IMR-90 (cell line): ENCODE measurements at regions not wholly inside any gene's neighbourhood (a gene's known extent, or its start where the extent isn't known, plus 50 kb on each side); places are given as distances from the start of the nearest gene placed in this dataset.

ENCODE experiments used
- ATAC-seq: fragments of 200-7000 bp; cut with Tn5 transposase; 2 replicates; pipeline ENCODE4 v1.9.1; 2020; ENCODE audit warnings: low read depth, mild to moderate bottlenecking, moderate library complexity
- BruUV-seq: library from RNA; stranded (reverse); fragments of 400-500 nt; replicated peaks from 2 replicates; lab custom pipeline; 2021; lab: Mats Ljungman, UMichigan
- CTCF ChIA-PET: fragments of 300-600 bp; formaldehyde crosslinking; extraction: SDS; loops from one replicate; lab custom pipeline; 2021; ENCODE audit warnings: antibody characterized with exemption; lab: Yijun Ruan, JAX
- POLR2A ChIA-PET: fragments of 300-600 bp; sonication (Branson Sonifier 250); formaldehyde crosslinking; loops from one replicate; lab custom pipeline; 2022; ENCODE audit warnings: antibody characterized with exemption; ENCODE audit not compliant: unreplicated experiment; lab: Charles Lee
- DNase-seq: peaks from one replicate; pipeline ENCODE4 v3.0.0; 2013
- H2AFZ ChIP-seq: replicated peaks from 2 replicates; pipeline ENCODE3; 2013; ENCODE audit warnings: low read length, mild to moderate bottlenecking; ENCODE audit not compliant: poor library complexity
- H2AK5ac ChIP-seq: 2 replicates; pipeline ENCODE4 v1.6.1; 2013; ENCODE audit warnings: low read depth, low read length, inconsistent platforms
- H2AK9ac ChIP-seq: replicated peaks from 2 replicates; pipeline ENCODE3; 2013; ENCODE audit warnings: mild to moderate bottlenecking, low read depth, low read length, moderate library complexity; ENCODE audit not compliant: poor library complexity
- H2BK120ac ChIP-seq: 2 replicates; pipeline ENCODE4 v1.6.1; 2013; ENCODE audit warnings: low read depth, low read length, inconsistent platforms
- H2BK15ac ChIP-seq: 3 replicates; pipeline ENCODE4 v1.6.1; 2013; ENCODE audit warnings: low read depth, low read length, inconsistent platforms
- H2BK20ac ChIP-seq: 2 replicates; pipeline ENCODE4 v1.6.1; 2013; ENCODE audit warnings: low read depth, mild to moderate bottlenecking, inconsistent platforms, low read length, moderate library complexity
- H2BK5ac ChIP-seq: 2 replicates; pipeline ENCODE4 v1.6.1; 2013; ENCODE audit warnings: mild to moderate bottlenecking, low read depth, low read length, inconsistent platforms; ENCODE audit not compliant: poor library complexity, severe bottlenecking
- H3K14ac ChIP-seq: replicated peaks from 2 replicates; pipeline ENCODE4 v1.6.1; 2013; ENCODE audit warnings: low read depth, low read length, inconsistent platforms
- H3K18ac ChIP-seq: 2 replicates; pipeline ENCODE4 v1.6.1; 2013; ENCODE audit warnings: low read depth, low read length, control low read depth
- H3K23ac ChIP-seq: 2 replicates; pipeline ENCODE4 v1.6.1; 2013; ENCODE audit warnings: low read depth, low read length, inconsistent platforms
- H3K27ac ChIP-seq: 2 replicates; pipeline ENCODE4 v1.5.1; 2013; ENCODE audit warnings: mild to moderate bottlenecking, control low read depth, low read length; ENCODE audit not compliant: insufficient read depth
- H3K27me3 ChIP-seq: 2 replicates; pipeline ENCODE4 v1.6.1; 2013; ENCODE audit warnings: low read length; ENCODE audit not compliant: control insufficient read depth, insufficient read depth
- H3K36me3 ChIP-seq: 2 replicates; pipeline ENCODE4 v1.6.1; 2013; ENCODE audit warnings: low read length, mixed read lengths; ENCODE audit not compliant: control insufficient read depth, insufficient read depth
- H3K4ac ChIP-seq: 2 replicates; pipeline ENCODE4 v1.6.1; 2013; ENCODE audit warnings: low read depth, low read length, inconsistent platforms
- H3K4me1 ChIP-seq: 2 replicates; pipeline ENCODE4 v1.6.1; 2013; ENCODE audit warnings: low read length, mixed read lengths; ENCODE audit not compliant: control insufficient read depth, insufficient read depth
- H3K4me2 ChIP-seq: 2 replicates; pipeline ENCODE4 v1.6.1; 2013; ENCODE audit warnings: low read depth, mild to moderate bottlenecking, control low read depth, low read length, moderate library complexity
- H3K4me3 ChIP-seq: 2 replicates; pipeline ENCODE4 v1.5.1; 2013; ENCODE audit warnings: low read depth, mild to moderate bottlenecking, control low read depth, low read length, moderate library complexity; ENCODE audit not compliant: insufficient read depth
- H3K56ac ChIP-seq: 2 replicates; pipeline ENCODE4 v1.6.1; 2013; ENCODE audit warnings: low read length, inconsistent platforms; ENCODE audit not compliant: insufficient read depth; ENCODE audit errors: extremely low read depth
- H3K79me1 ChIP-seq, 2 experiments: 2 replicates each; pipeline ENCODE4 v1.6.1; 2013; ENCODE audit warnings: low read length in 2 of 2, inconsistent platforms in 1 of 2, low read depth in 1 of 2
- H3K9ac ChIP-seq: 2 replicates; pipeline ENCODE4 v1.6.1; 2013; ENCODE audit warnings: low read depth, low read length, control low read depth
- H3K9me1 ChIP-seq: 2 replicates; pipeline ENCODE4 v1.6.1; 2013; ENCODE audit warnings: low read length, inconsistent platforms; ENCODE audit not compliant: insufficient read depth
- H3K9me3 ChIP-seq: 2 replicates; pipeline ENCODE4 v1.6.1; 2013; ENCODE audit warnings: low read length; ENCODE audit not compliant: control insufficient read depth, insufficient read depth
- H4K20me1 ChIP-seq: 2 replicates; pipeline ENCODE4 v1.6.1; 2013; ENCODE audit warnings: low read length, inconsistent platforms; ENCODE audit not compliant: insufficient read depth
- H4K5ac ChIP-seq: 2 replicates; pipeline ENCODE4 v1.6.1; 2013; ENCODE audit warnings: mild to moderate bottlenecking, low read depth, low read length, control low read depth
- H4K8ac ChIP-seq, 2 experiments: 2 replicates each; pipeline ENCODE4 v1.6.1; 2013; ENCODE audit warnings: low read depth in 2 of 2, low read length in 2 of 2, control low read depth in 1 of 2, inconsistent platforms in 1 of 2
- H4K91ac ChIP-seq: 2 replicates; pipeline ENCODE4 v1.6.1; 2013; ENCODE audit warnings: low read depth, low read length, inconsistent platforms; ENCODE audit not compliant: insufficient read depth
- BHLHE40 ChIP-seq: fragments of 150-350 bp; IDR thresholded peaks from 2 replicates; pipeline ENCODE4 v1.6.1; 2016; ENCODE audit warnings: mild to moderate bottlenecking, low read depth, low read length
- CEBPB ChIP-seq: IDR thresholded peaks from 2 replicates; pipeline ENCODE4 v1.6.1; 2012; ENCODE audit warnings: low read depth, low read length, improper control_type of control experiment
- CHD1 ChIP-seq: IDR thresholded peaks from 2 replicates; pipeline ENCODE4 v1.6.1; 2012; ENCODE audit warnings: low read depth, low read length, improper control_type of control experiment
- CTCF ChIP-seq: conservative IDR thresholded peaks from 2 replicates; pipeline ENCODE4 v1.5.1; 2012; ENCODE audit warnings: mild to moderate bottlenecking, low read depth, low read length, improper control_type of control experiment
- ELK1 ChIP-seq: fragments of 150-350 bp; IDR thresholded peaks from 2 replicates; pipeline ENCODE4 v1.6.1; 2016; ENCODE audit warnings: low read depth, mild to moderate bottlenecking, low read length, moderate library complexity, borderline replicate concordance
- FOS ChIP-seq: fragments of 150-350 bp; IDR thresholded peaks from 2 replicates; pipeline ENCODE4 v1.6.1; 2016; ENCODE audit warnings: low read depth, low read length
- MAZ ChIP-seq: IDR thresholded peaks from 2 replicates; pipeline ENCODE4 v1.6.1; 2012; ENCODE audit warnings: low read depth, mild to moderate bottlenecking, low read length, improper control_type of control experiment, moderate library complexity, borderline replicate concordance
- MXI1 ChIP-seq: IDR thresholded peaks from 2 replicates; pipeline ENCODE4 v1.6.1; 2012; ENCODE audit warnings: low read depth, mild to moderate bottlenecking, low read length, moderate library complexity, borderline replicate concordance
- NFE2L2 ChIP-seq: fragments of 150-350 bp; IDR thresholded peaks from 2 replicates; pipeline ENCODE4 v1.6.1; 2016; ENCODE audit warnings: low read depth, mild to moderate bottlenecking, low read length
- RAD21 ChIP-seq: IDR thresholded peaks from 2 replicates; pipeline ENCODE4 v1.6.1; 2012; ENCODE audit warnings: low read length, improper control_type of control experiment
- RCOR1 ChIP-seq: IDR thresholded peaks from 2 replicates; pipeline ENCODE4 v1.6.1; 2012; ENCODE audit warnings: mild to moderate bottlenecking, low read length, improper control_type of control experiment; ENCODE audit not compliant: insufficient replicate concordance
- RFX5 ChIP-seq: IDR thresholded peaks from 2 replicates; pipeline ENCODE4 v1.8.0; 2012; ENCODE audit warnings: low read depth, mild to moderate bottlenecking, low read length, moderate library complexity
- SMC3 ChIP-seq: fragments of 150-350 bp; IDR thresholded peaks from 2 replicates; pipeline ENCODE4 v1.6.1; 2016; ENCODE audit warnings: low read depth, mild to moderate bottlenecking, antibody characterized with exemption, low read length, moderate library complexity
- USF2 ChIP-seq: fragments of 150-350 bp; IDR thresholded peaks from 2 replicates; pipeline ENCODE4 v1.6.1; 2017; ENCODE audit warnings: mild to moderate bottlenecking, antibody characterized with exemption, low read length, low read depth
- WGBS, 2 experiments: methylation state at CpG; one replicate each; pipeline versions ENCODE4 v1.1.5 to v1.1.7; 2013; ENCODE audit warnings: missing lambda C conversion rate in 2 of 2; ENCODE audit not compliant: insufficient read length in 1 of 2; ENCODE audit errors: extremely low coverage in 2 of 2; 5-methylcytosine and 5-hydroxymethylcytosine counted together
- dilution Hi-C: fragments of 300-500 bp; cut with HindIII; formaldehyde crosslinking; loops from one replicate; pipeline ENCODE4 v1.14.3; 2018; ENCODE audit warnings: low sequenced_read_pairs; ENCODE audit not compliant: unreplicated experiment
- in situ Hi-C: fragments of 300-500 bp; cut with MboI; formaldehyde crosslinking; loops from 3 replicates; pipeline ENCODE4 v1.14.3; 2019; ENCODE audit warnings: low sequenced_read_pairs, inconsistent platforms, mixed read lengths
- intact Hi-C: fragments of 100-400 bp; cut with micrococcal nuclease; formaldehyde crosslinking; loops from 2 replicates; pipeline ENCODE4 v1.10.0; 2022

- H4K91ac ChIP-seq = no peak overlapping the region
- BruUV-seq = no TSS peak
- H2BK20ac ChIP-seq = no peak overlapping the region
- no peak overlapping the region for H2AK5ac ChIP-seq
- no peak overlapping the region for H2AK9ac ChIP-seq
- no peak overlapping the region for H3K4me3 ChIP-seq
- no peak overlapping the region for H3K4me2 ChIP-seq
- in situ Hi-C loops = no loop called here
- peaks cover 2% of the 10 kb centered on the region for H4K20me1 ChIP-seq
- H4K8ac ChIP-seq = no peak overlapping the region
- no peaks in the 10 kb centered on the region for H3K9me3 ChIP-seq
- intact Hi-C loops = no loop called here
- no peak overlapping the region for H2BK120ac ChIP-seq
- ChIA-PET CTCF (no interaction called here), POLR2A (no interaction called here)
- DNase-seq = no peak
- peaks cover 7% of the 10 kb centered on the region for H3K4me1 ChIP-seq
- no peak overlapping the region for H3K56ac ChIP-seq
- H3K36me3 ChIP-seq = no peaks in the 10 kb centered on the region
- H2AFZ ChIP-seq = no peak overlapping the region
- no peak overlapping the region for H3K23ac ChIP-seq
- H3K79me1 ChIP-seq = peaks cover 3 to 8% of the 10 kb centered on the region in 2 experiments; a peak in 1 of 4 replicates
- no peaks in the 10 kb centered on the region; the same call in 1 of the 2 replicates for H3K27me3 ChIP-seq
- no peak overlapping the region for H3K4ac ChIP-seq
- H4K5ac ChIP-seq = no peak overlapping the region
- ATAC-seq = no peak
- no peak overlapping the region for H3K9ac ChIP-seq
- no peak overlapping the region for H2BK15ac ChIP-seq
- 83% methylated on average over 1 of the region's 3 CpGs; no CpG with 5 or more reads in 1 of the 2 experiments for WGBS, 2 experiments
- H3K18ac ChIP-seq = no peak overlapping the region
- no peak overlapping the region for H3K14ac ChIP-seq
- H3K27ac ChIP-seq = no peak overlapping the region
- no peak overlapping the region for H2BK5ac ChIP-seq
- TF ChIP-seq CEBPB (no peak), RCOR1 (no peak), FOS (no peak), MXI1 (no peak), RFX5 (no peak), SMC3 (no peak), RAD21 (no peak), BHLHE40 (no peak), CTCF (no peak), ELK1 (no peak), CHD1 (no peak), USF2 (no peak), MAZ (no peak), NFE2L2 (no peak)
- dilution Hi-C loops = no loop called here
- peaks cover 3% of the 10 kb centered on the region; the same call in 1 of the 2 replicates for H3K9me1 ChIP-seq
Measured at GRCh38 chr22:40112595-40112994, 65.1 kb upstream of the TNRC6B start.
